Fibroblast of lung (primary cell): ENCODE measurements at regions not wholly inside any gene's neighbourhood (a gene's known extent, or its start where the extent isn't known, plus 50 kb on each side); places are given as distances from the start of the nearest gene placed in this dataset.
A peak's percentile ranks its signal among the peaks of the same experiment; 100 is the strongest.

Experiments used
- DNase-seq, 2 donors: peaks; one replicate each; pipeline versions ENCODE4 v3.0.0 to v3.0.0-alpha.2; 2010; ENCODE audit warnings: low read depth in 2 of 2
- H2AFZ ChIP-seq: 2 replicates; pipeline ENCODE4 v1.5.1; 2012; ENCODE audit warnings: low read length, control low read depth, inconsistent platforms
- H3K27ac ChIP-seq: 2 replicates; pipeline ENCODE4 v1.5.1; 2011; ENCODE audit warnings: low read length, control low read depth; ENCODE audit not compliant: insufficient read depth
- H3K27me3 ChIP-seq: 2 replicates; pipeline ENCODE4 v1.5.1; 2011; ENCODE audit warnings: mild to moderate bottlenecking, low read length; ENCODE audit not compliant: control insufficient read depth, insufficient read depth
- H3K36me3 ChIP-seq: 2 replicates; pipeline ENCODE4 v1.5.1; 2011; ENCODE audit warnings: low read length; ENCODE audit not compliant: control insufficient read depth, insufficient read depth
- H3K4me1 ChIP-seq: 2 replicates; pipeline ENCODE4 v1.5.1; 2011; ENCODE audit warnings: low read length; ENCODE audit not compliant: control insufficient read depth, insufficient read depth; ENCODE audit errors: extremely low read depth
- H3K4me2 ChIP-seq: 2 replicates; pipeline ENCODE4 v1.5.1; 2011; ENCODE audit warnings: low read length, control low read depth; ENCODE audit not compliant: insufficient read depth; ENCODE audit errors: extremely low read depth
- H3K4me3 ChIP-seq, 4 experiments: fragments of 200-600 bp in 1 of 4; sonication (generic) in 1 of 4; replicated peaks in 1 of 4; 2 replicates each; pipeline ENCODE4 v1.5.1; 2011 to 2016; ENCODE audit warnings: low read length in 4 of 4, low read depth in 3 of 4, mild to moderate bottlenecking in 3 of 4, control low read depth in 2 of 4, inconsistent platforms in 1 of 4, mixed read lengths in 1 of 4; ENCODE audit not compliant: insufficient read depth in 1 of 4; ENCODE audit errors: control extremely low read depth in 1 of 4
- H3K79me2 ChIP-seq: 2 replicates; pipeline ENCODE4 v1.5.1; 2012; ENCODE audit warnings: mild to moderate bottlenecking, low read length, inconsistent platforms; ENCODE audit not compliant: control insufficient read depth, insufficient read depth
- H3K9ac ChIP-seq: 2 replicates; pipeline ENCODE4 v1.5.1; 2011; ENCODE audit warnings: mild to moderate bottlenecking, low read length, control low read depth; ENCODE audit not compliant: insufficient read depth
- H3K9me3 ChIP-seq: 2 replicates; pipeline ENCODE4 v1.5.1; 2012; ENCODE audit warnings: low read depth, low read length; ENCODE audit not compliant: control insufficient read depth, insufficient read depth
- H4K20me1 ChIP-seq: 2 replicates; pipeline ENCODE4 v1.5.1; 2011; ENCODE audit warnings: low read length; ENCODE audit not compliant: control insufficient read depth, insufficient read depth; ENCODE audit errors: extremely low read depth
- EZH2 ChIP-seq: IDR thresholded peaks from 2 replicates; pipeline ENCODE4 v1.5.1; 2012; ENCODE audit warnings: low read length, control low read depth, mild to moderate bottlenecking; ENCODE audit errors: missing control alignments
- TF ChIP-seq, protein P1 (sequence below), 2 donors: IDR thresholded peaks in 1 of 2; conservative IDR thresholded peaks in 1 of 2; 1 replicate in 1 of 2; 2 replicates in 1 of 2; pipeline ENCODE4 v1.5.1; 2011 to 2012; ENCODE audit warnings: low read length in 2 of 2, control low read depth in 1 of 2, inconsistent platforms in 1 of 2, low read depth in 1 of 2, mild to moderate bottlenecking in 1 of 2

DNA sequence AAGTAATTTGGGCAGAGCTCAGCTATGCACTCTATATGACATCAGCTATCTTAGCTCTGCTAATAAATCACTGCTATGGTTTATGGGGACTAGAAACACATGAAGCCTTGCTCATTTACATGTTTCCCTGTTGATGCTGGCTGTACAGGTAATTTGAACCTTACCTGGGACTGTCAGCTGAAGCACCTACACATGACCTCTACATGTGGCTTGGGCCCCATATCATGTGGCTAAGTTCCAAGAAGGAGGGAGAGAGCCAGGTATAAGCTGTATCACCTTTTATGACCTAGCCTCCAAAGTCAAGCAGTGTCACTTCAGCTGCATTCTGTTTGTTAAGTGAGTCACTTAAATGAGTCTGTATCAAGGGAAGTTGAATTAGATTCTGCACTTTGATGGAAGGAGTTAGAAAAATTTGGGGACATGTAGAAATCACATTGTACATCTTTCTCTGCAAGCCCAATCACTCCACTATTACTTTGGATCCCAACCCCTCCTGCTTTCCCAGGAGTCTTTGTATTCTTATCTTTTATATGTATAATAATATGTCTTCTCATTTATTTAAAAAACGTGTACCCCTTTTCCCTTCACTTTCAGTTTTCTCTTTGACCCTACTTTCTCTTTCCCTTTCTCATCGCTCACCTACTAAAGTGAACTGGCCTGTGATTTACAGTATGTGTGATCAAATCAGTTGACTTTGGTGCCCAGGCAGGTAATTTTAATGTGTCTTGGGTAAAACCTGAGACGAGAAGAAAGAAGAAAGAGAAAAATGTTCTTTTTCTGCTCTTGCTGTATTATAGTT is 53.4 kb upstream of the PRKACB start:
- no peak overlapping the region for H3K4me3 ChIP-seq
- H3K27ac ChIP-seq: no peak overlapping the region
- no peaks in the 10 kb centered on the region for H4K20me1 ChIP-seq
- no peaks in the 10 kb centered on the region for H3K9me3 ChIP-seq
- H3K36me3 ChIP-seq: no peaks in the 10 kb centered on the region
- no peaks in the 10 kb centered on the region for H3K79me2 ChIP-seq
- no peaks in the 10 kb centered on the region for H3K27me3 ChIP-seq
- DNase-seq: no peak
- peaks cover 7% of the 10 kb centered on the region for H3K4me1 ChIP-seq
- peak overlapping the region; percentile 29 for H3K4me2 ChIP-seq
- H2AFZ ChIP-seq: no peak overlapping the region
- no peak for TF ChIP-seq EZH2
- TF ChIP-seq, protein P1, sequence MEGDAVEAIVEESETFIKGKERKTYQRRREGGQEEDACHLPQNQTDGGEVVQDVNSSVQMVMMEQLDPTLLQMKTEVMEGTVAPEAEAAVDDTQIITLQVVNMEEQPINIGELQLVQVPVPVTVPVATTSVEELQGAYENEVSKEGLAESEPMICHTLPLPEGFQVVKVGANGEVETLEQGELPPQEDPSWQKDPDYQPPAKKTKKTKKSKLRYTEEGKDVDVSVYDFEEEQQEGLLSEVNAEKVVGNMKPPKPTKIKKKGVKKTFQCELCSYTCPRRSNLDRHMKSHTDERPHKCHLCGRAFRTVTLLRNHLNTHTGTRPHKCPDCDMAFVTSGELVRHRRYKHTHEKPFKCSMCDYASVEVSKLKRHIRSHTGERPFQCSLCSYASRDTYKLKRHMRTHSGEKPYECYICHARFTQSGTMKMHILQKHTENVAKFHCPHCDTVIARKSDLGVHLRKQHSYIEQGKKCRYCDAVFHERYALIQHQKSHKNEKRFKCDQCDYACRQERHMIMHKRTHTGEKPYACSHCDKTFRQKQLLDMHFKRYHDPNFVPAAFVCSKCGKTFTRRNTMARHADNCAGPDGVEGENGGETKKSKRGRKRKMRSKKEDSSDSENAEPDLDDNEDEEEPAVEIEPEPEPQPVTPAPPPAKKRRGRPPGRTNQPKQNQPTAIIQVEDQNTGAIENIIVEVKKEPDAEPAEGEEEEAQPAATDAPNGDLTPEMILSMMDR (conservative IDR thresholded peaks at IDR 0.05 in 1 of 2, IDR thresholded peaks at IDR 0.05 in 1 of 2; ENCODE audit: low read depth in 1 of 2, low read length in 2 of 2): no peak
- H3K9ac ChIP-seq: no peak overlapping the region

DNA sequence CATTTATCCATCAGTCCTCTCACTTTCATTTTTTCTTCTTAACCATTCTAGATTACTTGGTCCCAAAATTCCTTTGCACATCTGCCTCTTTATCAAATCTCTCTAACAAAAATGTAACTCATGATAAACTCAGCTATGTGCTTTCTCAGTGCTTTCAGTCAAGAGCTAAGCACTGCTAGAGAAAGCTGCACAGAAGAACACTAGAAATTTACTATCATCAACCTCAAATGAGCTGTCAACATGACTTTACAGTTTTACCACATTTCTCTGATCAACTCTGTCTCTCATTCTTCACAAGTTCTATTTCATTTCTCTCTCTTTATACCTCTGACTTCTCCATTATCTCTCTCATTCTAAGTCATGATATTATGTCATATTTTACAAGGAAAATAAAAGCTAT is 54.2 kb upstream of the PRKACB start:
- Histone ChIP-seq H3K9me3 (no peaks in the 10 kb centered on the region), H3K79me2 (no peaks in the 10 kb centered on the region), H3K36me3 (no peaks in the 10 kb centered on the region), H4K20me1 (no peaks in the 10 kb centered on the region), H2AFZ (no peak overlapping the region), H3K27ac (no peak overlapping the region), H3K4me1 (peaks cover 7% of the 10 kb centered on the region), H3K9ac (no peak overlapping the region), H3K27me3 (no peaks in the 10 kb centered on the region), H3K4me2 (no peak overlapping the region), H3K4me3 (no peak overlapping the region)
- TF ChIP-seq, protein P1 (conservative IDR thresholded peaks at IDR 0.05 in 1 of 2, IDR thresholded peaks at IDR 0.05 in 1 of 2; ENCODE audit: low read depth in 1 of 2, low read length in 2 of 2): no peak
- TF ChIP-seq EZH2: no peak
- peak in 1 of 2 donors; percentile 23 for DNase-seq

DNA sequence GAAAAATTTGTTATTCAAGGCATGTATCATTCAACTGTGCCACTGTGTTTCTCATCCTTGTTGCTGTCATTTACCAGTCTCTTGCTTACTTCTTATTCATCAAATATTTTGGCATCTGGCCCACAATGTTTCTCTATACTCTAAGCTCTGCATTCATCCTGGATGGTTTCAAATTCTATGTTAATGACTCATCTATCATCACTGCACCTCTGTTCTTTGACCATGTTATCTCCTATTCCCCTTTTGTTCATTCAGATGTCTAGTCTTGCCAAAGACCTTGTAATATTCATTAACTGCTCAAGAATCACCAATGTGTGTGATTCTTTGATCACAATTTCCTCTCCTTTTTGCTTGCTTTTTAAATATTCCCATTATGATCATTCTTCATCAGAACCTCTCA is 54.6 kb upstream of the PRKACB start:
- DNase-seq: peak; percentile 19 to 63
- no peak overlapping the region for H2AFZ ChIP-seq
- H3K27ac ChIP-seq: no peak overlapping the region
- no peaks in the 10 kb centered on the region for H3K36me3 ChIP-seq
- no peaks in the 10 kb centered on the region for H3K9me3 ChIP-seq
- no peaks in the 10 kb centered on the region for H3K27me3 ChIP-seq
- no peaks in the 10 kb centered on the region for H3K79me2 ChIP-seq
- no peaks in the 10 kb centered on the region for H4K20me1 ChIP-seq
- H3K4me3 ChIP-seq: no peak overlapping the region
- H3K4me2 ChIP-seq: no peak overlapping the region
- peaks cover 7% of the 10 kb centered on the region for H3K4me1 ChIP-seq
- no peak for TF ChIP-seq EZH2
- TF ChIP-seq, protein P1 (conservative IDR thresholded peaks at IDR 0.05 in 1 of 2, IDR thresholded peaks at IDR 0.05 in 1 of 2; ENCODE audit: low read depth in 1 of 2, low read length in 2 of 2): no peak
- H3K9ac ChIP-seq: no peak overlapping the region
